Stimulated activated CD8-positive, alpha-beta memory T cell treated with anti-CD3 and anti-CD28 coated beads, Interleukin-4, amount 100 ng/mL, for 1 hour (primary cell): ENCODE measurements at regions not wholly inside any gene's neighbourhood (a gene's known extent, or its start where the extent isn't known, plus 50 kb on each side); places are given as distances from the start of the nearest gene placed in this dataset.

Experiments
- DNase-seq, 2 donors: peaks; one replicate each; pipeline ENCODE4 v3.0.0-alpha.2; 2020; ENCODE audit warnings: low read depth in 2 of 2, low spot score in 1 of 2

DNA sequence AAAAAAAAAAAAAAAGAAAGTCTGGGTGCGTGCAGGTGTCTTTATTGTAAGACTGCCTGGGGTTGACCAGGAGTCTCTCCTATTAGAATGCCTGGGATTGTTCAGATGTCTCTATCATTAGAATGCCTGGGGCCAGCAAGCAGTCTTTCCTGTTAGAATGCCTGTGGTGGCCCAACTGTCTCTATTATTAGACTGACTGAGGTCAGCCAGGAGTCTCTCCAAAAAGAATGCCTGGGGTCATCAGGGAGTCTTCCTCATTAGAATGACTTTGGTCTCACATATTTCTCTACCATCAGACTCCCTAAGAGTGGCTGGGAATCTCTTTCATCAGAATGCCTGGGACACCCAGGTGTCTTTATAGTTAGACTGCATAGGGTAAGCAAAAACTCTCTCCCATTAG lies 1577.5 kb downstream of the UQCRFS1 start:
- DNase-seq = no peak

DNA sequence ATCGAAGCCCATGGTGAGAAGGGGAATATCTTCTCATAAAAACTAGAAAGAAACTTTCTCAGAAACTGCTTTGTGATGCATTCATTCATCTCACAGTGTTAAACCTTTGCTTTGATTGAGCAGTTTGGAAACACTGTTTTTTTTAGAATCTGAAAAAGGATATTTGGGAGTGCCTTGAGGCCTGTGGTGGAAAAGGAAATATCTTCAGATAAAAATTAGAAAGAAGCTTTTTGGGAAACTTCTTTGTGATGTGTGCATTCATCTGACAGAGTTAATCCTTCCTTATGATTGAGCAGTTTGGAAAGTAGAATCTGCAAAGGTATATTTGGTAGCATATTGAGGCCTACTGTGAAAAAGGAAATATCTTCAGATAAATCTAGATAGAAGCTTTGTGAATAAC lies 1594.9 kb downstream of the UQCRFS1 start:
- DNase-seq = no peak

DNA sequence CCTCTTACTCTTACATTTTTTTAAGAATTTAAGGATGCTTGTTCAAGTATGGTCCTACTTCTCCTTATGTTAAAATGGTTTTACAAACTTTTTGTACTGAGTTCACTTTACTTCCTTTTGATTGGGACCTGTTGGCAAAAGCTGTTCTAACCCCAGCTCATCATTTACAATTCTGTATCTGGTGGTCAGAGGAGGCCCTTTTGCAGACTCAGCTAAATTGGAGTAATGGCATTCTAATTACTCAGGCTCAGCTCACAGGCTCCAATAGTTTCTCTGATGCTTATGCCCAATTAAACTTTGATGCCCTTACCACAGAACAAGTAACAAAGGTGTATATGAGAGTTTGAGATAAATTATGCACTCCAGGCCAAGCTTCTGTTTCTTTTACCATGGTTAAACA lies 1632.0 kb downstream of the UQCRFS1 start:
- DNase-seq = no peak
